A673 (cell line): ENCODE measurements at regions not wholly inside any gene's neighbourhood (a gene's known extent, or its start where the extent isn't known, plus 50 kb on each side); places are given as distances from the start of the nearest gene placed in this dataset.

Experiments used
- EZH2 ChIP-seq: fragments of 200-600 bp; sonication (generic); IDR thresholded peaks from 2 replicates; pipeline ENCODE4 v1.6.1; 2017; ENCODE audit warnings: borderline replicate concordance, low read depth, mild to moderate bottlenecking, mixed read lengths, antibody characterized with exemption, low read length; ENCODE audit not compliant: poor library complexity, severe bottlenecking
- TF ChIP-seq, protein P1 (sequence below): fragments of 300-800, 200-600 bp; sonication (generic); conservative IDR thresholded peaks from 2 replicates; pipeline ENCODE4 v1.5.1; 2017; ENCODE audit warnings: low read depth, mild to moderate bottlenecking, antibody characterized with exemption, low read length, moderate library complexity, mixed read lengths

DNA sequence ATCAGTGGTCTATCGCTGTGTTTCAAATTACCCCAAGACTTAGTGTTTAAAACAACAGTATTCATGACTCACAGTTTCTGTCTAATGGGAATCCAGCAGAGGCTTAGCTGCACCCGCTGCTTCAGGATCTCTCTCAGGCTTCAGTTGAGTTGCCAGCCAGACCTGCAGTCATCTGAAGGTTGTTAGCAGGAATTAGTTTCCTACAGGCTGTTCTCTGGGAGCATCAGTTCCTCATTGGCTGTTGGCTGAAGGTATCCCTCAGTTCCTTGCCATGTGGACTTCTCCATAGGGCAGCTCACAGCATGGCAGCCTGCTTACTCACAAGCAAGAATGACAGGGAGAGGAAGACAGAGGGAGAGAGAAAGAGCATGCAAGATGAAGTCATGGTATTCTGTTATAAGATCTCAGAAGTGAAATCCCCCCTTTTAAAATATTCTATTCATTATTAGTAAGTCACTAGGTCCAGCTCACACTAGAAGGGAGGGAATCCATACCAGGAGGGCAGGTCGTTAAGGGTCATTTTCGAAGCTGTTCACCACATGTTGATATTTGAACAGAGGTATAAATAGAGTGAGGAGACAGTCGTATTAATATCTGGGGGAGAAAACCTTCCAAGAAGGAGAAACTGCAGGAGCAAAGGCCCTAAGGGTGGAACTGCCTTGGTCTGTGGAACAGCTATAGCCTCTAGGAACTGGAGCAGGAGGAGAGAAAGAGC is 473.9 kb upstream of the PPP2R3A start:
- TF ChIP-seq, protein P1, sequence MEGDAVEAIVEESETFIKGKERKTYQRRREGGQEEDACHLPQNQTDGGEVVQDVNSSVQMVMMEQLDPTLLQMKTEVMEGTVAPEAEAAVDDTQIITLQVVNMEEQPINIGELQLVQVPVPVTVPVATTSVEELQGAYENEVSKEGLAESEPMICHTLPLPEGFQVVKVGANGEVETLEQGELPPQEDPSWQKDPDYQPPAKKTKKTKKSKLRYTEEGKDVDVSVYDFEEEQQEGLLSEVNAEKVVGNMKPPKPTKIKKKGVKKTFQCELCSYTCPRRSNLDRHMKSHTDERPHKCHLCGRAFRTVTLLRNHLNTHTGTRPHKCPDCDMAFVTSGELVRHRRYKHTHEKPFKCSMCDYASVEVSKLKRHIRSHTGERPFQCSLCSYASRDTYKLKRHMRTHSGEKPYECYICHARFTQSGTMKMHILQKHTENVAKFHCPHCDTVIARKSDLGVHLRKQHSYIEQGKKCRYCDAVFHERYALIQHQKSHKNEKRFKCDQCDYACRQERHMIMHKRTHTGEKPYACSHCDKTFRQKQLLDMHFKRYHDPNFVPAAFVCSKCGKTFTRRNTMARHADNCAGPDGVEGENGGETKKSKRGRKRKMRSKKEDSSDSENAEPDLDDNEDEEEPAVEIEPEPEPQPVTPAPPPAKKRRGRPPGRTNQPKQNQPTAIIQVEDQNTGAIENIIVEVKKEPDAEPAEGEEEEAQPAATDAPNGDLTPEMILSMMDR = no peak
- TF ChIP-seq EZH2 = no peak
